Stomach (tissue), 4 donors: ENCODE measurements at regions not wholly inside any gene's neighbourhood (a gene's known extent, or its start where the extent isn't known, plus 50 kb on each side); places are given as distances from the start of the nearest gene placed in this dataset.

Experiments used
- CTCF ChIP-seq, 7 experiments: fragments of 450-650 bp in 4 of 7; fragments of 200-600 bp in 3 of 7; sonication (generic) in 3 of 7; IDR thresholded peaks; one replicate each; pipeline ENCODE4 v1.5.1; 2016 to 2019; ENCODE audit warnings: antibody characterized with exemption in 7 of 7, control low read depth in 2 of 7, mild to moderate bottlenecking in 1 of 7
- EP300 ChIP-seq: sonication (generic); formaldehyde crosslinking; IDR thresholded peaks from one replicate; pipeline ENCODE4 v1.6.1; 2017; ENCODE audit warnings: antibody characterized with exemption
- POLR2A ChIP-seq, 4 donors: fragments of 450-650 bp; IDR thresholded peaks; one replicate each; pipeline ENCODE4 v1.6.1; 2016; ENCODE audit warnings: antibody characterized with exemption in 4 of 4, control low read depth in 2 of 4, mild to moderate bottlenecking in 1 of 4, moderate library complexity in 1 of 4

DNA sequence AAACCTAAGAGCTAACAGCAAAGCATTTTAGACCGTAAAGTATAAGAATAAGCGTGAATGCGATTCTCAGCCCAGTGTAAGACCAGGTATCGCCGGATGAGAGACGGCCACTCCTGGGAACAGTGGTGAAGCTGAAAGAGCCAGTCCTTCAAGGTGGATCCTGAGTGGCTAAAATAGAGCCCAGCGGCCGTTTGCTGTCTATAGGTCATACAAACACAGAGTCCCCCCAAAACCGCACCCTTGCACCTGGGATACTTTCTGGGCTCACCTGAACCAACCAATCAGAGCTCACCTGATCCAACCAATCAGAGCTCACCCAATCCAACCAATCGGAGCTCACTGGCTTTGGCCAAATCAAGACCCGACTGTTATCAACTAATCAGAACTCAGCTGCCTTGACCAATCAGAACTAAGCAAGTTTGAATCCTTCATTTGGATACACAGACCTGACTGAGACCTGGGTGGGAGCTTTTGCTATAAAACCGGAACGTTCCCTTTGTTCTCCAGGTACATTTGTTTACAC, 248.2 kb downstream of the DLL1 start:
- TF ChIP-seq EP300 (no peak), CTCF (IDR thresholded peaks at IDR 0.05) (no peak), POLR2A (IDR thresholded peaks at IDR 0.05) (no peak)
